Loucy (cell line): ENCODE measurements at regions not wholly inside any gene's neighbourhood (a gene's known extent, or its start where the extent isn't known, plus 50 kb on each side); places are given as distances from the start of the nearest gene placed in this dataset.

Experiments
- H2AFZ ChIP-seq: fragments of 200-600 bp; sonication (generic); 2 replicates; pipeline ENCODE4 v1.6.0; 2016; ENCODE audit warnings: antibody characterized with exemption, mild to moderate bottlenecking, low read length, moderate library complexity
- H3F3A ChIP-seq: fragments of 200-600 bp; 2 replicates; pipeline ENCODE4 v1.6.0; 2016; ENCODE audit warnings: antibody characterized with exemption, low read depth, mild to moderate bottlenecking
- H3K27me3 ChIP-seq: fragments of 200-600 bp; sonication (generic); 2 replicates; pipeline ENCODE4 v1.6.1; 2014; ENCODE audit warnings: low read length, mild to moderate bottlenecking; ENCODE audit not compliant: insufficient read depth, poor library complexity, severe bottlenecking
- H3K36me3 ChIP-seq: fragments of 200-600 bp; sonication (generic); 2 replicates; pipeline ENCODE4 v1.6.1; 2016; ENCODE audit warnings: low read length; ENCODE audit not compliant: insufficient read depth
- H3K4me1 ChIP-seq: fragments of 200-600 bp; sonication (generic); 2 replicates; pipeline ENCODE4 v1.5.1; 2014; ENCODE audit warnings: low read length, mild to moderate bottlenecking; ENCODE audit not compliant: insufficient read depth, poor library complexity, severe bottlenecking
- H3K4me2 ChIP-seq: fragments of 200-600 bp; sonication (generic); 2 replicates; pipeline ENCODE4 v1.6.0; 2014; ENCODE audit warnings: antibody characterized with exemption, low read length, low read depth, mild to moderate bottlenecking; ENCODE audit not compliant: poor library complexity, severe bottlenecking
- H3K4me3 ChIP-seq: fragments of 200-600 bp; sonication (generic); 2 replicates; pipeline ENCODE4 v1.5.1; 2014; ENCODE audit warnings: low read length, mild to moderate bottlenecking, mixed read lengths; ENCODE audit not compliant: poor library complexity, severe bottlenecking
- H3K79me2 ChIP-seq: fragments of 200-600 bp; sonication (generic); 2 replicates; pipeline ENCODE4 v1.6.1; 2014; ENCODE audit warnings: low read length; ENCODE audit not compliant: insufficient read depth
- H3K9ac ChIP-seq: fragments of 200-600 bp; sonication (generic); 2 replicates; pipeline ENCODE4 v1.6.0; 2014; ENCODE audit warnings: mild to moderate bottlenecking, low read depth, low read length, moderate library complexity; ENCODE audit not compliant: poor library complexity, severe bottlenecking
- H3K9me2 ChIP-seq: fragments of 200-600 bp; sonication (generic); replicated peaks from 2 replicates; pipeline ENCODE4 v1.6.1; 2016; ENCODE audit warnings: low read depth, low read length, mixed read lengths
- H3K9me3 ChIP-seq: fragments of 200-600 bp; sonication (generic); 2 replicates; pipeline ENCODE4 v1.6.1; 2014; ENCODE audit warnings: mild to moderate bottlenecking, antibody characterized with exemption, low read length, low read depth; ENCODE audit not compliant: insufficient read depth
- H4K20me1 ChIP-seq: fragments of 200-600 bp; sonication (generic); 2 replicates; pipeline ENCODE4 v1.6.0; 2014; ENCODE audit warnings: antibody characterized with exemption, low read length, mild to moderate bottlenecking; ENCODE audit not compliant: insufficient read depth, poor library complexity, severe bottlenecking
- CTCF ChIP-seq: fragments of 200-600 bp; sonication (generic); conservative IDR thresholded peaks from 2 replicates; pipeline ENCODE4 v1.5.1; 2014; ENCODE audit warnings: mild to moderate bottlenecking, antibody characterized with exemption, low read length
- EZH2phosphoT487 ChIP-seq: fragments of 200-600 bp; IDR thresholded peaks from 2 replicates; pipeline ENCODE4 v1.6.1; 2018; ENCODE audit warnings: antibody characterized with exemption, mild to moderate bottlenecking, moderate library complexity, borderline replicate concordance

GRCh38 chr13:99150575-99151361, 49.9 kb upstream of the UBAC2 start:
- Histone ChIP-seq H3K36me3 (no peaks in the 10 kb centered on the region), H3K9ac (no peak overlapping the region), H4K20me1 (no peaks in the 10 kb centered on the region), H3K9me3 (no peaks in the 10 kb centered on the region), H3K9me2 (no peaks in the 10 kb centered on the region), H3K4me1 (peaks cover 14% of the 10 kb centered on the region), H3K4me2 (no peak overlapping the region), H3K27me3 (no peaks in the 10 kb centered on the region), H3K79me2 (no peaks in the 10 kb centered on the region), H2AFZ (no peak overlapping the region), H3K4me3 (no peak overlapping the region), H3F3A (no peaks in the 10 kb centered on the region)
- no peak for TF ChIP-seq CTCF
- no peak for TF ChIP-seq EZH2phosphoT487
